ENCODE measurements at regions not wholly inside any gene's neighbourhood (a gene's known extent, or its start where the extent isn't known, plus 50 kb on each side); places are given as distances from the start of the nearest gene placed in this dataset.

- H3K9ac ChIP-seq (ENCODE audit: low read depth in 2 of 2, low read length in 2 of 2) = no peak overlapping the region
- no peak overlapping the region for H3K4me3 ChIP-seq
- intact Hi-C loops (cut with DNase I) = no loop called here
- H3K27ac ChIP-seq = no peak overlapping the region
- no peaks in the 10 kb centered on the region for H3K36me3 ChIP-seq
- no peaks in the 10 kb centered on the region for H3K9me3 ChIP-seq
- H3K27me3 ChIP-seq = no peaks in the 10 kb centered on the region
- no peak for DNase-seq
- TF ChIP-seq, protein P1, sequence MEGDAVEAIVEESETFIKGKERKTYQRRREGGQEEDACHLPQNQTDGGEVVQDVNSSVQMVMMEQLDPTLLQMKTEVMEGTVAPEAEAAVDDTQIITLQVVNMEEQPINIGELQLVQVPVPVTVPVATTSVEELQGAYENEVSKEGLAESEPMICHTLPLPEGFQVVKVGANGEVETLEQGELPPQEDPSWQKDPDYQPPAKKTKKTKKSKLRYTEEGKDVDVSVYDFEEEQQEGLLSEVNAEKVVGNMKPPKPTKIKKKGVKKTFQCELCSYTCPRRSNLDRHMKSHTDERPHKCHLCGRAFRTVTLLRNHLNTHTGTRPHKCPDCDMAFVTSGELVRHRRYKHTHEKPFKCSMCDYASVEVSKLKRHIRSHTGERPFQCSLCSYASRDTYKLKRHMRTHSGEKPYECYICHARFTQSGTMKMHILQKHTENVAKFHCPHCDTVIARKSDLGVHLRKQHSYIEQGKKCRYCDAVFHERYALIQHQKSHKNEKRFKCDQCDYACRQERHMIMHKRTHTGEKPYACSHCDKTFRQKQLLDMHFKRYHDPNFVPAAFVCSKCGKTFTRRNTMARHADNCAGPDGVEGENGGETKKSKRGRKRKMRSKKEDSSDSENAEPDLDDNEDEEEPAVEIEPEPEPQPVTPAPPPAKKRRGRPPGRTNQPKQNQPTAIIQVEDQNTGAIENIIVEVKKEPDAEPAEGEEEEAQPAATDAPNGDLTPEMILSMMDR (IDR thresholded peaks at IDR 0.05) = no peak
- H3K4me1 ChIP-seq = no peaks in the 10 kb centered on the region
Observed at GRCh38 chr4:163758032-163758431, 263.5 kb downstream of the TMA16 start.

DNA sequence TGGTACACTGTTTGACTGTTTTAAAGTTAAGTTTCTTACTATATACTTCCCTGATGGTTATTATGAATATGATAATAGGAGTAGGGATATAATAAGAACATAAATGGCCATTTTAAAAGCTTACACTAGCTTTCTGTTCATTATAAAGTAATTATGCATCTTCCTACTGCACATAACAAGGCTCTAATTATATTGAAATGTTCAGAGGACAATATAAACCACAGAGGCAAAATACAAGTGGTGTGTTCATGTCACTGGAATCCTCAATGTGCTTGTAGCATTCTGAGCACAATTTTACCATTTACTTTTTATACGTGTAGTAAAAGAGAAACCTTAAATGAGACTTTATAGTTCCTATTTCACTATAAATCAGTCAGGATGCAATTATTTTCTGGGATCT is 268.3 kb downstream of the TMA16 start:
- no peaks in the 10 kb centered on the region for H3K27me3 ChIP-seq
- H3K9me3 ChIP-seq = no peaks in the 10 kb centered on the region
- intact Hi-C loops (cut with DNase I) = no loop called here

GRCh38 chr4:163764569-163764968 is 270.1 kb downstream of the TMA16 start:
- intact Hi-C loops (cut with DNase I) = no loop called here
- Histone ChIP-seq H3K27ac (no peak overlapping the region), H3K9ac (ENCODE audit: low read depth in 2 of 2, low read length in 2 of 2) (no peak overlapping the region), H3K9me3 (no peaks in the 10 kb centered on the region), H3K4me1 (no peaks in the 10 kb centered on the region), H3K4me3 (no peak overlapping the region), H3K36me3 (no peaks in the 10 kb centered on the region), H3K27me3 (no peaks in the 10 kb centered on the region)
- TF ChIP-seq, protein P1 (IDR thresholded peaks at IDR 0.05) = no peak
- DNase-seq = no peak

More for the DNA sequence above, 268.3 kb downstream of the TMA16 start:
- TF ChIP-seq, protein P1 (IDR thresholded peaks at IDR 0.05) = no peak
- H3K9ac ChIP-seq (ENCODE audit: low read depth in 2 of 2, low read length in 2 of 2) = no peak overlapping the region
- no peaks in the 10 kb centered on the region for H3K4me1 ChIP-seq
- no peaks in the 10 kb centered on the region for H3K36me3 ChIP-seq
- H3K4me3 ChIP-seq = no peak overlapping the region
- no peak overlapping the region for H3K27ac ChIP-seq
- no peak for DNase-seq

DNA sequence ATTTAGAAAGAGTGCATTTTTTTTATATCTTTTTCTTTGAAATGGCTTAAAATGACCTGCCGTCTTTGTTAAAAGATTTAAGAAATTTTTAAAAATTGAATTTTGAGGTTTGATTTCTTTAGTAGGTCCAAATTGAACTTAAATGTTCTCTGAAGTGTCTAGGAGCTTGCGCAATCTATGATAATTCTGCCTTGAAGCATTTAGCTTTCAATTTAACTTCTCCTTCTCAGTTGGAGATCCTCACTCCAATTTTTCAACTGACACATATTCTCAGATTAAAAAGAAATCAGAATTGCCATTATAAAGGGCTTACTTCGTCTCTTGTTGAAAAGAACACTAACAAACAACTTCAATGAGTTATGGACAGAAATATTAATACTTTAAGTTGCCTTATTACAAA is 273.5 kb downstream of the TMA16 start:
- intact Hi-C loops (cut with DNase I) = no loop called here
- Histone ChIP-seq H3K9ac (ENCODE audit: low read depth in 2 of 2, low read length in 2 of 2) (no peak overlapping the region), H3K27ac (no peak overlapping the region), H3K9me3 (no peaks in the 10 kb centered on the region), H3K36me3 (no peaks in the 10 kb centered on the region), H3K27me3 (no peaks in the 10 kb centered on the region), H3K4me3 (no peak overlapping the region), H3K4me1 (no peaks in the 10 kb centered on the region)
- TF ChIP-seq, protein P1 (IDR thresholded peaks at IDR 0.05) = no peak
- no peak for DNase-seq

GRCh38 chr4:163772238-163772637 is 277.7 kb downstream of the TMA16 start:
- no peak for DNase-seq
- TF ChIP-seq, protein P1 (IDR thresholded peaks at IDR 0.05) = no peak
- Histone ChIP-seq H3K27me3 (no peaks in the 10 kb centered on the region), H3K9me3 (no peaks in the 10 kb centered on the region), H3K4me3 (no peak overlapping the region), H3K4me1 (no peaks in the 10 kb centered on the region), H3K27ac (no peak overlapping the region), H3K36me3 (no peaks in the 10 kb centered on the region), H3K9ac (ENCODE audit: low read depth in 2 of 2, low read length in 2 of 2) (no peak overlapping the region)
- intact Hi-C loops (cut with DNase I) = no loop called here

DNA sequence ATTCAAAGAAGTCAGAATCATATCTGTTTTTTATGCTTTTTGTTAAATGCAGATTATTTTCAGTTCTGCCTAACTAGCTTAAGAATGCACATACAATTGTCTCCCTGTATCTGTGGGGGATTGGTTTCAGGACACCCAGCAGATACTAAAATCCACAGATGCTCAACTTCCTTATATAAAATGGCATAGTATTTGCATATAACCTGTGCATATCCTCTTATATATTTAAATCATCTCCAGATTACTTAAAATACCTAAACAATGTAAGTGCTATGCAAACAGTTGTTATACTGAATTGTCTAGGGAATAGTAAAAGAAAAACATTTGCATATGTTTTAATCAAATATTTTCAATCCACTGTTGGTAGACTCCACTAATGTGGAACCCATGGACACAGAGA is 279.4 kb downstream of the TMA16 start:
- no peak overlapping the region for H3K4me3 ChIP-seq
- H3K9ac ChIP-seq (ENCODE audit: low read depth in 2 of 2, low read length in 2 of 2) = no peak overlapping the region
- TF ChIP-seq, protein P1 (IDR thresholded peaks at IDR 0.05) = no peak
- H3K4me1 ChIP-seq = no peaks in the 10 kb centered on the region
- intact Hi-C loops (cut with DNase I) = no loop called here
- H3K27ac ChIP-seq = no peak overlapping the region
- no peak for DNase-seq
- H3K36me3 ChIP-seq = no peaks in the 10 kb centered on the region
- no peaks in the 10 kb centered on the region for H3K27me3 ChIP-seq
- H3K9me3 ChIP-seq = no peaks in the 10 kb centered on the region
